Mucosa of descending colon (tissue), 3 donors: ENCODE measurements at regions not wholly inside any gene's neighbourhood (a gene's known extent, or its start where the extent isn't known, plus 50 kb on each side); places are given as distances from the start of the nearest gene placed in this dataset.

ENCODE experiments used
- ATAC-seq: fragments of 200-7000 bp; cut with Tn5 transposase; one replicate; pipeline ENCODE4 v1.9.1; 2020; ENCODE audit warnings: mild to moderate bottlenecking, moderate library complexity
- DNase-seq, 3 donors: peaks; one replicate each; pipeline ENCODE4 v3.0.0-alpha.2; 2020
- H3K36me3 ChIP-seq: fragments of 200-600 bp; one replicate; pipeline ENCODE4 v1.8.0; 2021; ENCODE audit warnings: low read depth, mild to moderate bottlenecking
- H3K4me1 ChIP-seq: fragments of 200-600 bp; one replicate; pipeline ENCODE4 v1.8.0; 2021; ENCODE audit warnings: low read depth, mild to moderate bottlenecking
- H3K4me3 ChIP-seq: fragments of 200-600 bp; one replicate; pipeline ENCODE4 v1.8.0; 2021; ENCODE audit warnings: mild to moderate bottlenecking
- H3K9me3 ChIP-seq: fragments of 200-600 bp; one replicate; pipeline ENCODE4 v1.8.0; 2021; ENCODE audit warnings: mild to moderate bottlenecking
- CTCF ChIP-seq: fragments of 200-600 bp; IDR thresholded peaks from one replicate; pipeline ENCODE4 v1.8.0; 2022; ENCODE audit warnings: antibody characterized with exemption, mild to moderate bottlenecking
- intact Hi-C, 2 donors: fragments of 100-400 bp; cut with DNase I in 1 of 2; cut with micrococcal nuclease in 1 of 2; formaldehyde crosslinking; loops; one replicate each; pipeline versions ENCODE4 v1.11.0 to v1.11.1; 2022; cut with DNase I, micrococcal nuclease
- donor health status: DM: no; HTN: no; CAD: no; lungs with moderate emphysema.
- donor health status: DM: no; HTN: no; CAD: no.
- donor health status: DM: no; HTN: yes; CAD: no.

GRCh38 chr20:51137461-51137860 is 114.6 kb upstream of the KCNG1 start:
- no peaks in the 10 kb centered on the region for H3K36me3 ChIP-seq
- peaks cover 19% of the 10 kb centered on the region for H3K4me1 ChIP-seq
- intact Hi-C loops: no loop called here
- no peak for DNase-seq
- no peak for TF ChIP-seq CTCF
- H3K4me3 ChIP-seq: no peak overlapping the region
- no peaks in the 10 kb centered on the region for H3K9me3 ChIP-seq
- ATAC-seq: no peak

GRCh38 chr20:51135926-51136715 is 113.2 kb upstream of the KCNG1 start:
- intact Hi-C loops: no loop called here
- H3K4me1 ChIP-seq: peaks cover 13% of the 10 kb centered on the region
- no peak for TF ChIP-seq CTCF
- DNase-seq (peak in 1 of 3 donors; percentile 76), ATAC-seq (peak; percentile 94)
- peak overlapping the region; percentile 6 for H3K4me3 ChIP-seq
- H3K36me3 ChIP-seq: no peaks in the 10 kb centered on the region
- H3K9me3 ChIP-seq: no peaks in the 10 kb centered on the region

- H3K4me1 ChIP-seq: peaks cover 13% of the 10 kb centered on the region
Observed at GRCh38 chr20:51134405-51134804, 111.5 kb upstream of the KCNG1 start.

GRCh38 chr20:51132279-51132678 is 109.4 kb upstream of the KCNG1 start:
- intact Hi-C loops: no loop called here
- no peak for TF ChIP-seq CTCF
- Histone ChIP-seq H3K4me3 (no peak overlapping the region), H3K36me3 (no peaks in the 10 kb centered on the region), H3K4me1 (peaks cover 20% of the 10 kb centered on the region), H3K9me3 (no peaks in the 10 kb centered on the region)
- peak; percentile 43 for ATAC-seq
- peak in 1 of 3 donors; percentile 82 for DNase-seq

More at GRCh38 chr20:51134405-51134804, 111.5 kb upstream of the KCNG1 start:
- no peak overlapping the region for H3K4me3 ChIP-seq
- DNase-seq (no peak), ATAC-seq (peak; percentile 44)
- H3K36me3 ChIP-seq: no peaks in the 10 kb centered on the region
- no peaks in the 10 kb centered on the region for H3K9me3 ChIP-seq
- intact Hi-C loops: no loop called here
- no peak for TF ChIP-seq CTCF

GRCh38 chr20:51131811-51132210 is 108.9 kb upstream of the KCNG1 start:
- Histone ChIP-seq H3K36me3 (no peaks in the 10 kb centered on the region), H3K4me3 (no peak overlapping the region), H3K9me3 (no peaks in the 10 kb centered on the region), H3K4me1 (peaks cover 20% of the 10 kb centered on the region)
- DNase-seq (no peak), ATAC-seq (no peak)
- intact Hi-C loops: no loop called here
- no peak for TF ChIP-seq CTCF
